MCF 10A (cell line): ENCODE measurements at regions not wholly inside any gene's neighbourhood (a gene's known extent, or its start where the extent isn't known, plus 50 kb on each side); places are given as distances from the start of the nearest gene placed in this dataset.
"Not testable (repeated sequence)": the region's sequence is repeated elsewhere in the genome, so short reads cannot be mapped to it uniquely, and the experiment has no call there.

ENCODE experiments used
- BruUV-seq: library from RNA; stranded (reverse); fragments of 400-500 nt; replicated peaks from 2 replicates; lab custom pipeline; 2021; lab: Mats Ljungman, UMichigan
- CTCF ChIA-PET: fragments of 300-600 bp; sonication (Branson Sonifier 250); formaldehyde crosslinking; extraction: SDS; loops from one replicate; lab custom pipeline; 2021; ENCODE audit warnings: antibody characterized with exemption, inconsistent platforms; lab: Yijun Ruan, JAX
- POLR2A ChIA-PET: fragments of 300-600, 350-650 bp; sonication (Branson Sonifier 250); formaldehyde crosslinking; extraction: SDS; loops from one replicate; lab custom pipeline; 2020; ENCODE audit warnings: antibody characterized with exemption, inconsistent platforms; lab: Yijun Ruan, JAX
- DNase-seq: peaks from one replicate; pipeline ENCODE4 v3.0.0-alpha.2; 2018; ENCODE audit not compliant: unreplicated experiment
- H3K27ac Mint-ChIP-seq: one replicate; pipeline ENCODE4 v1.8.0; 2022; ENCODE audit warnings: mild to moderate bottlenecking, low read depth, mixed read lengths; ENCODE audit not compliant: unreplicated experiment
- H3K27me3 Mint-ChIP-seq: one replicate; pipeline ENCODE4 v1.8.0; 2022; ENCODE audit warnings: mixed read lengths; ENCODE audit not compliant: insufficient read depth, unreplicated experiment
- H3K36me3 Mint-ChIP-seq: one replicate; pipeline ENCODE4 v1.8.0; 2022; ENCODE audit warnings: mild to moderate bottlenecking, moderate library complexity, mixed read lengths; ENCODE audit not compliant: insufficient read depth, unreplicated experiment
- H3K4me1 Mint-ChIP-seq: one replicate; pipeline ENCODE4 v1.8.0; 2022; ENCODE audit warnings: mixed read lengths; ENCODE audit not compliant: insufficient read depth, unreplicated experiment
- H3K4me3 Mint-ChIP-seq: one replicate; pipeline ENCODE4 v1.8.0; 2022; ENCODE audit warnings: mild to moderate bottlenecking, moderate library complexity, mixed read lengths; ENCODE audit not compliant: unreplicated experiment
- H3K9me3 Mint-ChIP-seq: one replicate; pipeline ENCODE4 v1.8.0; 2022; ENCODE audit warnings: mixed read lengths; ENCODE audit not compliant: unreplicated experiment
- CTCF ChIP-seq: fragments of 200-600 bp; IDR thresholded peaks from one replicate; pipeline ENCODE4 v1.8.0; 2022; ENCODE audit warnings: antibody characterized with exemption, mild to moderate bottlenecking; ENCODE audit not compliant: unreplicated experiment
- intact Hi-C: fragments of 100-400 bp; cut with micrococcal nuclease; formaldehyde crosslinking; loops from 2 replicates; pipeline ENCODE4 v1.14.1; 2022

DNA sequence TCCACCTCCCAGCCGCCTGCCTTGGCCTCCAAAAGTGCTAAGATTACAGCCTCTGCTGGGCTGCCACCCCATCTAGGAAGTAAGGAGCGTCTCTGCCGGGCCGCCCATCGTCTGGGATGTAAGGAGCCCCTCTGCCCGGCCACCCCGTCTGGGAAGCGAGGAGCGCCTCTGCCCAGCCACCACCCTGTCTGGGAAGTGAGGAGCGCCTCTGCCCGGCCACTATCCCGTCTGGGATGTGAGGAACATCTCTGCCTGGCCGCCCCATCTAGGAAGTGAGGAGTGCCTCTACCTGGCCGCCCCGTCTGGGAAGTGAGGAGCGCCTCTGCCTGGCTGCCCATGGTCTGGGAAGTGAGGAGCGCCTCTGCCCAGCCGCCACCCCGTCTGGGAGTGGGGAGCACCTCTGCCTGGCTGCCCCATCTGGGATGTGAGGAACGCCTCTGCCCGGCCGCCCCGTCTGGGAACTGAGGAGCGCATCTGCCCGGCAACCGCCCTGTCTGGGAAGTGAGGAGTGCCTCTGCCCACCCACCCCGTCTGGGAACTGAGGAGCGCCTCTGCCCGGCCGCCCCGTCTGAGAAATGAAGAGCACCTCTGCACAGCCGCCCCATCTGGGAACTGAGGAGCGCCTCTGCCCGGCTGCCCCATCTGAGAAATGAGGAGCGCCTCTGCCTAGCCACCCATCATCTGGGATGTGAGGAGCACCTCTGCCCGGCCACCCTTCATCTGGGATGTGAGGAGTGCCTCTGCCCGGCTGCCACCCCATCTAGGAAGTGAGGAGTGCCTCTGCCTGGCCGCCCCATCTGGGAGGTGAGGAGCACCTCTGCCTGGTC lies 137.8 kb upstream of the PALMD start:
- no peaks in the 10 kb centered on the region for H3K9me3 Mint-ChIP-seq
- H3K27me3 Mint-ChIP-seq, result no peaks in the 10 kb centered on the region
- intact Hi-C loops, result no loop called here
- ChIA-PET POLR2A (no interaction called here), CTCF (interaction anchor here (0.7 kb wide), 1 partner anchor 538 kb away, joined by 3 read pairs; no protein-coding TSS in a partner anchor)
- no peak for TF ChIP-seq CTCF
- DNase-seq, result no peak
- no peak overlapping the region for H3K4me3 Mint-ChIP-seq
- no TSS peak for BruUV-seq
- H3K4me1 Mint-ChIP-seq, result peaks cover 8% of the 10 kb centered on the region
- H3K36me3 Mint-ChIP-seq, result no peaks in the 10 kb centered on the region
- no peak overlapping the region for H3K27ac Mint-ChIP-seq

GRCh38 chr1:99508733-99509445 lies 137.0 kb upstream of the PALMD start:
- H3K9me3 Mint-ChIP-seq, H3K27me3 Mint-ChIP-seq, BruUV-seq, POLR2A ChIA-PET, CTCF ChIA-PET, H3K4me3 Mint-ChIP-seq, H3K36me3 Mint-ChIP-seq, H3K4me1 Mint-ChIP-seq, DNase-seq, intact Hi-C loops, H3K27ac Mint-ChIP-seq: not testable (repeated sequence)

- CTCF ChIA-PET, result interaction anchor here (0.6 kb wide), 1 partner anchor 11 kb away, joined by 3 read pairs; no protein-coding TSS in a partner anchor
- intact Hi-C loops, H3K4me3 Mint-ChIP-seq, BruUV-seq, H3K27ac Mint-ChIP-seq, H3K4me1 Mint-ChIP-seq, H3K36me3 Mint-ChIP-seq, DNase-seq, POLR2A ChIA-PET, H3K9me3 Mint-ChIP-seq, H3K27me3 Mint-ChIP-seq: not testable (repeated sequence)
These were observed 130.9 kb upstream of the PALMD start for GRCh38 chr1:99514823-99515552.

DNA sequence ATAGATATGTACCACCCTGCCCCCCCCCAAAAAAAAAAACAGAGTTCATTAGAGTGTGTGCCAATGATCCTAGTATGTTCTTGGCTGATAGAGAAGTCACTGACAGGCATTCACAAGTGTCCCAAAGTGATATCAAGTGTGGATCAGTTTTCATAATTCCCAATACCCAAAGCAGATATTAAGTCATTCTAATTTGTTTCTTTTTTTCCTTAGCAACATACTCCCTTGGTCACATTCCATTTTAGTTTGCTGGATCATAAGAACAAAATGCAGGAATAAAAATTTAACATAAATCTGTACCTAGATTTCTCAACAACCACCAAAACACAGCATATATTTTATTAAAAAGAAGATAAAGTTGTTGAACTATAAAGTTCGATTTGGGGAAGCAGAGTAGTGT lies 129.8 kb upstream of the PALMD start:
- no peaks in the 10 kb centered on the region for H3K36me3 Mint-ChIP-seq
- H3K9me3 Mint-ChIP-seq, result peaks cover 11% of the 10 kb centered on the region
- intact Hi-C loops, result no loop called here

More for the DNA sequence above, 129.8 kb upstream of the PALMD start:
- Mint-ChIP-seq H3K27me3 (no peaks in the 10 kb centered on the region), H3K27ac (no peak overlapping the region), H3K4me3 (no peak overlapping the region), H3K4me1 (peaks cover 6% of the 10 kb centered on the region)
- ChIA-PET POLR2A (no interaction called here), CTCF (no interaction called here)
- TF ChIP-seq CTCF, result no peak
- no peak for DNase-seq
- no TSS peak for BruUV-seq
